Fibroblast of skin of abdomen (primary cell): ENCODE measurements at regions not wholly inside any gene's neighbourhood (a gene's known extent, or its start where the extent isn't known, plus 50 kb on each side); places are given as distances from the start of the nearest gene placed in this dataset.
"Not testable (repeated sequence)": the region's sequence is repeated elsewhere in the genome, so short reads cannot be mapped to it uniquely, and the experiment has no call there.

ENCODE experiments used
- DNase-seq: peaks from one replicate; pipeline ENCODE4 v3.0.0-alpha.2; 2013

DNA sequence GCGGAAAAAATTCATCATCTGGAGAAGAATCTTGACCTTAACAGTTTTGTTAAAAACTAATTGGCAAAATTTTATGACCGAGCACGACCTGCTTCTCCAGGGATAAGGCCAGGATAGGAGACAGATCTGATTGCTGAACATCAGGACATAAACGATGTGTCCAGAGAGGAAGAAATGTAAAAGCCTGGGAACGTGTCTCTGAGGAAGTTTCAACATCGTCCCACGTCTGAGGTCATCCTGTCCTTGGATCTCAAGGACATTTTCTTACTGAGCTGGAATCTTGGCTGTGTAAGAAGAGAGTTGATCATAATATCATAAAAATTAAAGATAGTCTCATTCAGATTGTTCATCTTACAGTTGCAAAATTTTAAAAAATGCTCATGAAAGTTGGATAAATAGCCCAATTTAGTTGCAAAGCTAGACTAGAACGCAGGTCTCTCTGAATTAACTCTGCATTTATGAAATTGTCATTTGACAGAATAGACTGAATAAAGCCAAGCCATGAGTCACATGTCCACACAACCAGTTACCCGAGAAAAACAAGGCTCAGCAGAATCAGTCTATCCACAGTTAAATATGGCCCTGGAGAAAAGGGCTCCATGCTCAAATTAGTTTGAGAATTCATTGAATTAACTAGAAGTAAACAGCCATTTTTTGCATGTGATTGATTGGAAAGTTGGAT lies 120.0 kb upstream of the EGFR start:
- no peak for DNase-seq

- no peak for DNase-seq
These were observed 117.0 kb upstream of the EGFR start for GRCh38 chr7:54901840-54902239.

GRCh38 chr7:54904130-54904529 lies 114.7 kb upstream of the EGFR start:
- peak; percentile 98 for DNase-seq

- no peak for DNase-seq
These were observed 113.8 kb upstream of the EGFR start for GRCh38 chr7:54904986-54905385.

DNA sequence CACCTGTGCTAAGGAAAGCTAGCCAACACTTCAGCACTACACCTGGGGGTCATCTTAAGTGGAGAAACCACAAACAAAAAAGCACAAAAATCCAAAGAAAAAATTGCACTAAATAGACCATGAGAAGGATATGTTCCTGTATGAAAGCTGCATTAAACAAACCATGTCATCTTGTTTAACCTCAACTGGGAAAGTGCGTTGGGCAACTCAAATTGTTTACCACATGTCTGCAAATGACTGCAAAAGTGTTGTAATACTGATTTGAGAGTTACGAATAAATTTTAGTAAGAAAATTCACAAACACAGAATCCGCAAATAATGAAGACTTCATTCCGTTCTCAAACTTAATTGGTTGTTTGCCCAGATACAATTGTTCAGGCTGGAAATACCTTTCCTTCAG lies 111.9 kb upstream of the EGFR start:
- DNase-seq = no peak

DNA sequence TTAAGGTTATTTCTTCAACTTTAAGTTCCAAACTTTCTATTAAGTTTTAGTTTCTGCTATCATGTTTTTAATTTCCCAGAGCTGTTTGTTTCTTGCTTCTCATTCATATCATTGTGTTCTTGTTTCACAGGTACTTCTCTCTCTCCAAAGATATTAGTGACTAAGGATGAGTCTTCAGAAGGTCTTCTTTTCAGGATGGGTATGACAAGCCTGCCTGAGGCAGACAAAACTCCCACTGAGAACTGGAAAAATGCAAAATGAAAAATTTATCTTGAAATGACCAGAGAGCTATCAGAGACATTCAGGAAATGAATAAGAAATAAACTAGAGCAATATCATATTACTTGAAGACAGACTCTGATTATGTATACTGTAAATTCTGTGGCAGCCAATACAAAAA lies 110.8 kb upstream of the EGFR start:
- no peak for DNase-seq

- no peak for DNase-seq
These were observed 109.9 kb upstream of the EGFR start for GRCh38 chr7:54908760-54909438.

DNA sequence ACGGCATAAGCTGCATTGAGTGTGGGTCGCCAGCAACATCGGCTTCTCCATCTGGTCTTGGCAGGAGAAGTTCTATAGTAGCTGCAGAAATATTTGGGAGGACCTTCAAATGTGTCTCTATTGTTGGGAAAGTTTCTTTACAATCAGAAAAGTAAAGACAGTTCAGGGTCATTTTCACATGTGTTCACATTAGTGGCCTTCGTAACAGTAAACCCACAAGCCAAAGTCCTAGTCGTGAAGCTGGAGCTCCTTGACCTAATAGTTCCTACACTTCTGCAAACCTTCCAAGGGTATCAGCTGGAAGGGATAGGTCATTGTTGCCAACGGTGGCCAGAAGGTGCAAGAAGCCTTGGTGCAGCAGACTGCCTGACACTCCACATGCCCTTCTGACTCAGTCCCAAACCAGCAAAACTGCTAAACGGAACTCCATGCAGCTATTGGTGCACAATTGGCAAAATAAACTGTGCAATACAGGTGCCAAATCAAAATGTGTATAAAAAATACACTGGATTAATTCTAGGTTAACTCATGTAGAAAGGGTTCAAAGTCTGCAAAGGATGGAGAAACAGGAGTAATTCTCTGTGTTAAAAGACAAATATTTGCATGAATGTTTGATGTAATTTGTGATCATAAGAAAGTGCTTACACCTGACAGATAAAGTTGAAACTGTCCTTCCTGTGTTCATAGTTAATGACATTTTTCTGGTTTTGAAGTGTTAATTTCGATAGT lies 102.8 kb upstream of the EGFR start:
- no peak for DNase-seq

- no peak for DNase-seq
These were observed 101.0 kb upstream of the EGFR start for GRCh38 chr7:54917613-54918391.

DNA sequence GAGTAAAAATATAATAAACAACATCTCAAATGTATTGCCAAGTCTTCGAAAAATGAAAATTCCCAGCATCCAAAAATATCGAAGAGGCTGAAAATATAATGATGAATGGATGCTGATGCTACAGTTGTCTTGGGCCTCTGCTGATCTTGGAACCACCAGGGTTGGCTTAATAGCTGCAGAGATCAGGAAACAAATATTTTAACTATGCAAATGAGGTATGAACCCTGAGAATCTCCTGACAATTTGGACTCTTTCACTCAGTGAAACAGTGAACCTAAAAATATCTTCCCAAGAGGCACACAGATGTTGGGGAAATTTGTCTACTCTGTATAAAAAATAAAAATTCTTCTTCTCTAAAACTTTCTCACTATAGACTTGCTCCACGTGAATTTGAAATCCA lies 97.7 kb upstream of the EGFR start:
- DNase-seq = no peak

- DNase-seq = no peak
These were observed 87.3 kb upstream of the EGFR start for GRCh38 chr7:54931532-54931931.

- DNase-seq = peak; percentile 77
These were observed 85.8 kb upstream of the EGFR start for GRCh38 chr7:54932818-54933543.

GRCh38 chr7:54933643-54934042 lies 85.2 kb upstream of the EGFR start:
- DNase-seq = no peak

DNA sequence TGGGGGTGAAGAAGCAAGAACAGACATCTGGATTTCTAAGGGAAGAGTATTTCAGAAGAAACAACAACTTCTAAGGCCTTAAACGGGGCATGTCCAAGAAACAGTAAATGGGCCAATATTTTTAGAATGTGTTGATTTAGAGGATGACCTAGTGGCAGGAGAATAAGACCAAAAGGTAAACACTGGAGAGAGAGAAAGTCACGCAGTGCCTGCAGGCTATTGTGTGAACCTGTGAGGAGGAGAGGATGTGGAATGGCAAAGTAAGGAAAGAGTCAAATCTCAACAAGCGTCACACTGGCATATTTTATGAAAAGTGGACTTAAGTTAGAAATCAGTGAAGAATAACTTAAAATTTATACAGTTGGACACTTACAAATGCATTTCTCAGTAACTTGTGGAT lies 78.1 kb upstream of the EGFR start:
- DNase-seq = no peak

DNA sequence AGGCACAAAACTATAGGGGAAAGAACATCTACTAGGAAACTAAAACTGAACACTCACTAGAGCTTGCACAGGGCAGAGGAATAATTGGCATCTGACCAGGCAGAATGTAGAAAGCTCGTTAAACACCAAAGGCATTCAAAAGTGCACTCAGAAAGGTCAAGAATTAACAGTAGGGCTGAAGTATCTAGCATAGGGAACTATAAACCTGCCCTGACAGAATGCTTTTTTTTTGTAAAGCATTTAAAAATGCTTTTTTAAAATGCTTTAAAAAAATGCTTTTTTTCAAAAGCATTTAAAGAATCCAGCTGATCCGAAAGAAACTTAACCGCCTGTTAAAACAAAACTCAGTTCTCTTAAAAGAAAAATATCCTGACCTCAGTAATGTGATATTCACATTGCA lies 74.6 kb upstream of the EGFR start:
- DNase-seq = no peak

DNA sequence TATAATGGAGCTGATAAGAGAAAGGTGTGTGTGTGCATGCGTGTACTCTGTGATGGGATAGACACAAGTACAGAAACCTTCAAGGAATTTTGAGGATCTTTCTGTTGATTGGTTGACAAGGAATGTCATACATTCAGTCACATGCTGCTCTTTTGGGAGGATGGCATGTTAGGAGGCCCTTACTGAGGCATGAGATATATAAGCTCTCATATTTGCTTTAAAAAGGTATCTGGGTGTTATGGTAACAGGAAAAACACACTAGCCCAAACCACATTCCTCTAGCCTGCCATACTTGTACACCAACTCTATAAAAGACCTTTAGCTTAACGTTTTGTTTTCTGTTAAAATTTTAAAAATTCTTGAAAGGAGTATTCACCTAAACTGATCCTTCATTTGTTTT lies 72.5 kb upstream of the EGFR start:
- no peak for DNase-seq

DNA sequence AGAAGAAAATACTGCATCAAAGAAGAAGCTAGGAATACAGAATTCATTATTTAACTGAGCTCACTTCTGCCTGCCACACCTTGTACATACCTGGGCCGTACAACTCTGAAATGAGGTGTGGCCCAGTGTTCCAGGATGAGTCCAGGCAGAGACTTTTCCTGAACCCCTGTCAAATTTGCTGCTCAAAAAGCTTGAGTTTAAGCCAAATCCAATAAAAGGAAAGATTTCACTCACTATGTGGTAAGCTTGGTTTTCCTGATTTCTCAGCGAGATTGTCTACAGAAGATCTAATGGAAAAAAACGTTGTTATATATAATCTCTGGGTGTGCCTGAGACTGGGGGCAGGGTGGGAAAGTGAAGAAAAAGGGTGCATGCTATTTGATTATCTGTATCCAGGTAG lies 72.1 kb upstream of the EGFR start:
- DNase-seq = no peak

DNA sequence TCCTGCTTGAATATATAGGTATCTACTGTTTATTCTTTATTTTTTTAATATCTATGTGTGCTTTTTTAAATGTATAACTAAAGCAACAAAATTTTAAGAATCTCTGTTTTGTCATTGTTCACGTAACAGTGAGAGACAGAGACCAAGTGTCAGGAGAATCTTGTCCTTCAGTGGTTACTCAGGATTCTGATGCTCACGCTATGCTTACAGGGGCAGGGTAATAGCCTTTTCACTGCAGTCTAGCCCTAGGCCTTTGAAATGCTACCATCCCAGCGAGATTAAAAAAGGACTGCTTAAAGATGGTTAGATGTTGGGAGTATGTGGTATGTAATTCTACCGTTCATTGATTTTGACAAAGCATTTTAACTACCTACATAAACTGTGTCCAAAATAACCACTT lies 71.6 kb upstream of the EGFR start:
- no peak for DNase-seq

GRCh38 chr7:54949514-54949913 lies 69.3 kb upstream of the EGFR start:
- DNase-seq = not testable (repeated sequence)

- no peak for DNase-seq
These were observed 63.5 kb upstream of the EGFR start for GRCh38 chr7:54955296-54955695.

DNA sequence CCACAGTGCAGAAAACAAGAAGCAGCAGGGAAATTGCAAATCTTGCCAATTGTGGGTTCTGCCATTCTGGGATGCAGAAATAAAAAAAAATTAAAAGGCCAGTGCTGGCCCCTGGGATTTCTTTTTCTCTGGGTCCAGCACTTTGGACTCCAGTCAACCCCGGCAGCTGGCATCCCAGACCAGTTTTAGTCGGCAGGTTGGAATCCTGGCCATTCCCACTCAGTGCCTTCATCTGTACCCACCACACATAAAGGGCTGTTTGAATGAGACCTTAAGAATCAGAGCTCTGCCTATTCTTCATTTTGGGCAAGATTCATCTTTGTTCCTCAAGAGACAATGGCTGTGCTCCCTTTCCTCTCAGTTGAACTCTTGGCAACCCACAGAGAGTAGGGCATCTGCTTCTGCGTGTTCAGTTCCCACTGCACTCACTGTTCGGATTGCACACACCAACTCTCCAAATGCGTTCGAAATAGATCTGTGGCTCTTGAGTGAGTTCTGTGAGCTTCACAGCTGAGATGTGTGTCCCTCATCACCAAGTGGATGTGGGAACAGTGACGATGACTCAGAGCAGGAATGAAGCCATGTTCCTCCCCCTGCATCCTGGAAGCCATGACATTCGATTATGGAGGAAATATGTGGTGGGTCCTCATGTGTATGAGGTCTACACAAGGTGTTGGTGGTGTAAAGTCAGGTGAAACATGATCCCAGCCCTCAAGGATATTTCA lies 63.0 kb upstream of the EGFR start:
- no peak for DNase-seq

DNA sequence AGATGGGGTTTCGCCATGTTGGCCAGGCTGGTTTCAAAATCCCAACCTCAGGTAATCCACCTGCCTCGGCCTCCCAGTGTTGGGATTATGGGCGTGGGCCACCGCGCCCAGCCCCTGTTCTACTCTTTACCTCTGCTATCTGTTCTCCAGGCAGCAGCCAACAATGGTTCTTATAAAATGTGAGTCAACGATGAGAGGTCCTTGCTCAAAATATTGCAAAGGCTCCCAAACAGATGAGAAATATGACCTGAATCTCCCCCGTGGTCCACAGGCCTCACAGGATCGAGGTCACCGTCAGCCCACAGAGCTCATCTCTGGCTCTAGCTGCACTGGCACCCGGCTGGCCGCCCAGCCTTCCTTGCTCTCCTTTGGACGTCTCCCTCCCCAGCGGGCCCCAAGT lies 62.0 kb upstream of the EGFR start:
- no peak for DNase-seq
